ENCODE measurements at regions not wholly inside any gene's neighbourhood (a gene's known extent, or its start where the extent isn't known, plus 50 kb on each side); places are given as distances from the start of the nearest gene placed in this dataset.

DNA sequence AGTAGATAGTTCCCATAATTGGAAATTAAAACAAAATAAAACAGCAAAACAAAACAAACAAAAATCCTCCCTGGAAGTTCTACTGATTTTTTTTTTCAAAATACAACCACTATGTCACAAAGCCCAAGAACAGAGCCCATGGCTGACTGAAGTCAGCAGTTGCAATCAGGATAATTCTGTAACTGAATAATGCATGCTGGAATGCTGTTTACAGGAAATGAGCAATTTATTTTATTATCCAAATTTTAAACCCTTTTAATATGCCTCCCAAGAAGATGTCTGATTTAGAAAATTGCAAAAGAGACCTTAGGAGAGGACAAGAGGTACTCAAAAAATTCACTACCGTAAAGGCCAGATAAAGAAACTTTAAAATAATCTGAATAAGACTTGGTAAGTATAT is 578.2 kb downstream of the TOX3 start:
- TF ChIP-seq, protein P1, sequence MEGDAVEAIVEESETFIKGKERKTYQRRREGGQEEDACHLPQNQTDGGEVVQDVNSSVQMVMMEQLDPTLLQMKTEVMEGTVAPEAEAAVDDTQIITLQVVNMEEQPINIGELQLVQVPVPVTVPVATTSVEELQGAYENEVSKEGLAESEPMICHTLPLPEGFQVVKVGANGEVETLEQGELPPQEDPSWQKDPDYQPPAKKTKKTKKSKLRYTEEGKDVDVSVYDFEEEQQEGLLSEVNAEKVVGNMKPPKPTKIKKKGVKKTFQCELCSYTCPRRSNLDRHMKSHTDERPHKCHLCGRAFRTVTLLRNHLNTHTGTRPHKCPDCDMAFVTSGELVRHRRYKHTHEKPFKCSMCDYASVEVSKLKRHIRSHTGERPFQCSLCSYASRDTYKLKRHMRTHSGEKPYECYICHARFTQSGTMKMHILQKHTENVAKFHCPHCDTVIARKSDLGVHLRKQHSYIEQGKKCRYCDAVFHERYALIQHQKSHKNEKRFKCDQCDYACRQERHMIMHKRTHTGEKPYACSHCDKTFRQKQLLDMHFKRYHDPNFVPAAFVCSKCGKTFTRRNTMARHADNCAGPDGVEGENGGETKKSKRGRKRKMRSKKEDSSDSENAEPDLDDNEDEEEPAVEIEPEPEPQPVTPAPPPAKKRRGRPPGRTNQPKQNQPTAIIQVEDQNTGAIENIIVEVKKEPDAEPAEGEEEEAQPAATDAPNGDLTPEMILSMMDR (IDR thresholded peaks at IDR 0.05): no peak
- TF ChIP-seq POLR2A (IDR thresholded peaks at IDR 0.05): no peak
- TF ChIP-seq POLR2AphosphoS5 (IDR thresholded peaks at IDR 0.05): no peak

All from breast epithelium (tissue), 3 donors.